ENCODE measurements at regions not wholly inside any gene's neighbourhood (a gene's known extent, or its start where the extent isn't known, plus 50 kb on each side); places are given as distances from the start of the nearest gene placed in this dataset.
A peak's percentile ranks its signal among the peaks of the same experiment; 100 is the strongest.

DNA sequence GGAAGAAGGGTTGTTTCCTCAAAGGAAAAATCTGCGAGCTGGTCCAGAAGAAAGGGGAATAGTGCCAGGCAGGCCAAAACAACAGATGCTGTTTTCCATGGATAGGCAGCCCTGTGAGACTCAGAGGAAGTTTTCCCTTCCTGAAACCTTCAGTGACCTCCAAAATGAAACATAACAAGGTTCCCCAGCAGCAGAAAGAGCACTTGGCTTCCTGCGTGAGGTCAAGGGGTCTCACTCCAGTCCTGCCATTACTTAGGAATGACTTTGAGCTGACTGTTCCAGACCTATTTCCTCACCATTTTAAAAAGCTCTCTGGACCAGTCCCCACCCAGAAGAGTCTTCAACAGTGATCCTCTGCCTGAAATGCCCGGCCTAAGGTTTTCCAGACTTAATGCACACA is 104.6 kb upstream of the IPO5 start (continued):
- TF ChIP-seq CHD2 (IDR thresholded peaks at IDR 0.05; ENCODE audit: low read length, partially characterized antibody) (no peak), BHLHE40 (IDR thresholded peaks at IDR 0.05; ENCODE audit: low read depth, low read length) (no peak), CHD4 (IDR thresholded peaks at IDR 0.05; ENCODE audit: borderline replicate concordance) (no peak), RARB (CRISPR knock-in tag; IDR thresholded peaks at IDR 0.05) (no peak), FOSL2 (IDR thresholded peaks at IDR 0.05) (no peak), FOSL2 (CRISPR knock-in tag; IDR thresholded peaks at IDR 0.05) (no peak), NFE2L2 (conservative IDR thresholded peaks at IDR 0.05; ENCODE audit: low read length) (no peak)
- TF ChIP-seq, protein P1, sequence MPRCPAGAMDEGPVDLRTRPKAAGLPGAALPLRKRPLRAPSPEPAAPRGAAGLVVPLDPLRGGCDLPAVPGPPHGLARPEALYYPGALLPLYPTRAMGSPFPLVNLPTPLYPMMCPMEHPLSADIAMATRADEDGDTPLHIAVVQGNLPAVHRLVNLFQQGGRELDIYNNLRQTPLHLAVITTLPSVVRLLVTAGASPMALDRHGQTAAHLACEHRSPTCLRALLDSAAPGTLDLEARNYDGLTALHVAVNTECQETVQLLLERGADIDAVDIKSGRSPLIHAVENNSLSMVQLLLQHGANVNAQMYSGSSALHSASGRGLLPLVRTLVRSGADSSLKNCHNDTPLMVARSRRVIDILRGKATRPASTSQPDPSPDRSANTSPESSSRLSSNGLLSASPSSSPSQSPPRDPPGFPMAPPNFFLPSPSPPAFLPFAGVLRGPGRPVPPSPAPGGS (IDR thresholded peaks at IDR 0.05) = no peak

DNA sequence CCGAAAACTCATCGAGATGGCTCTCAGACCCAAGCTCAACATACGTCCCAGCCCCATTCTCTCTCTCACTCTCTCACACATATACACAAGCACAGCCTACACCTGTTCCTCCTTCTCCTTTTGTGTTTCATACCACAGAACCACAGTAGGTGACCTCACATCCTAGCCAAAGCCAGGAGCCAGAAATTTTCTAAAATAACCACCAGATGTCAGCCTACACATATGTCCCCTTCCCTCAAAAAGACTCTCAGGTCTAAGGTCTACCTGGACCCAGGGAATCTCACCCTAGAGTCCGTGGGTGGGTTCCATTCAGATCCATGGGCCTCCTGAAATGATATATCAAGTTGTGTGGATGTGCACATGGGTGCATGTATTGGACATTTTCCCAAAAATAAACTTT is 104.2 kb upstream of the IPO5 start:
- ATAC-seq (peak; percentile 80 to 81; a peak in 5 of 6 replicates), FAIRE-seq (no peak), DNase-seq (ENCODE audit: low read depth in 1 of 2, low spot score in 1 of 2) (peak; percentile 13 to 24)
- TF ChIP-seq HOXA7 (CRISPR knock-in tag; IDR thresholded peaks at IDR 0.05) (no peak), MAZ (IDR thresholded peaks at IDR 0.05; ENCODE audit: borderline replicate concordance, low read depth, low read length) (no peak), SMC3 (IDR thresholded peaks at IDR 0.05) (peak; percentile 28; the same call in 2 of the 3 replicates), JUN (IDR thresholded peaks at IDR 0.05) (no peak), RAD21 (conservative IDR thresholded peaks at IDR 0.05 in 1 of 2, IDR thresholded peaks at IDR 0.05 in 1 of 2) (peak; percentile 56 to 61), FOSB (CRISPR knock-in tag; IDR thresholded peaks at IDR 0.05) (no peak), CTCF (IDR thresholded peaks at IDR 0.05) (peak; percentile 53)
- TF ChIP-seq, protein P2, sequence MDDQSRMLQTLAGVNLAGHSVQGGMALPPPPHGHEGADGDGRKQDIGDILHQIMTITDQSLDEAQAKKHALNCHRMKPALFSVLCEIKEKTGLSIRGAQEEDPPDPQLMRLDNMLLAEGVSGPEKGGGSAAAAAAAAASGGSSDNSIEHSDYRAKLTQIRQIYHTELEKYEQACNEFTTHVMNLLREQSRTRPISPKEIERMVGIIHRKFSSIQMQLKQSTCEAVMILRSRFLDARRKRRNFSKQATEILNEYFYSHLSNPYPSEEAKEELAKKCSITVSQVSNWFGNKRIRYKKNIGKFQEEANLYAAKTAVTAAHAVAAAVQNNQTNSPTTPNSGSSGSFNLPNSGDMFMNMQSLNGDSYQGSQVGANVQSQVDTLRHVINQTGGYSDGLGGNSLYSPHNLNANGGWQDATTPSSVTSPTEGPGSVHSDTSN (IDR thresholded peaks at IDR 0.05) = no peak
- H3K4me1 ChIP-seq = peaks cover 14% of the 10 kb centered on the region; the same call in 1 of the 3 replicates
- POLR2A ChIA-PET = no interaction called here
- no peak overlapping the region for H3K27ac ChIP-seq
- no peaks in the 10 kb centered on the region for H3K9me3 ChIP-seq
- H3K4me3 ChIP-seq = no peak overlapping the region
- CTCF ChIA-PET = interaction anchor here (0.7 to 2.6 kb wide), 13 partner anchors 9 to 991 kb away, joined by 3 to 15 read pairs (median 3); no protein-coding TSS in a partner anchor
- WGBS (ENCODE audit: missing lambda C conversion rate) = 22% methylated on average over 4 of the region's 4 CpGs
- no peak overlapping the region for H3K4me2 ChIP-seq

DNA sequence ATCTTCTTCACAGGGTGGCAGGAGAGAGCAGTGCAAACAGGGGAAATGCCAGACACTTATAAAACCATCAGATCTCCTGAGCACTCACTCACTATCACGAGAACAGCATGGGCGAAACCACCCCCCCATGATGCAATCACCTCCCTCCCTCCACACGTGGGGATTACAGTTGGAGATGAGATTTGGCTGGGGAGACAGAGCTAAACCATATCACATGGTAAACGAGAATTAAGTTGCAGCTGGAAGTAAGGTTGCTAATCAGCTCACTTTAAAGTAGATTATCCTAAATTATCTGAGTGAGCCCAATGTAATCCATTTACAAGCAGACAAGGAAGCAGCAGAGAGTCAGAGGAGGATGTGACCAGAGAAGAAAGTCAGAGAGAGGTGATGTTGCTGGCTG is 102.2 kb upstream of the IPO5 start:
- H3K9me3 ChIP-seq = no peaks in the 10 kb centered on the region
- no peak for FAIRE-seq
- TF ChIP-seq EP300 (IDR thresholded peaks at IDR 0.05) (no peak), SREBF2 (IDR thresholded peaks at IDR 0.05) (no peak), RARB (CRISPR knock-in tag; IDR thresholded peaks at IDR 0.05) (no peak), RNF2 (IDR thresholded peaks at IDR 0.05; ENCODE audit: borderline replicate concordance, low read depth) (no peak), TP53 (CRISPR knock-in tag; IDR thresholded peaks at IDR 0.05) (no peak), GATA3 (IDR thresholded peaks at IDR 0.05; ENCODE audit: borderline replicate concordance) (no peak), MAFK (IDR thresholded peaks at IDR 0.05; ENCODE audit: partially characterized antibody) (no peak), TFCP2L1 (CRISPR knock-in tag; IDR thresholded peaks at IDR 0.05) (no peak), MAZ (IDR thresholded peaks at IDR 0.05; ENCODE audit: borderline replicate concordance, low read depth, low read length) (no peak), RAD21 (conservative IDR thresholded peaks at IDR 0.05 in 1 of 2, IDR thresholded peaks at IDR 0.05 in 1 of 2) (no peak), NR3C1 (IDR thresholded peaks at IDR 0.05) (no peak), NPAS2 (CRISPR knock-in tag; IDR thresholded peaks at IDR 0.05; ENCODE audit: borderline replicate concordance) (no peak), ESRRA (IDR thresholded peaks at IDR 0.05; ENCODE audit: borderline replicate concordance, low read length) (no peak), JUNB (IDR thresholded peaks at IDR 0.05) (no peak)
- TF ChIP-seq, protein P3, sequence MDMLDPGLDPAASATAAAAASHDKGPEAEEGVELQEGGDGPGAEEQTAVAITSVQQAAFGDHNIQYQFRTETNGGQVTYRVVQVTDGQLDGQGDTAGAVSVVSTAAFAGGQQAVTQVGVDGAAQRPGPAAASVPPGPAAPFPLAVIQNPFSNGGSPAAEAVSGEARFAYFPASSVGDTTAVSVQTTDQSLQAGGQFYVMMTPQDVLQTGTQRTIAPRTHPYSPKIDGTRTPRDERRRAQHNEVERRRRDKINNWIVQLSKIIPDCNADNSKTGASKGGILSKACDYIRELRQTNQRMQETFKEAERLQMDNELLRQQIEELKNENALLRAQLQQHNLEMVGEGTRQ (IDR thresholded peaks at IDR 0.05) = no peak
- H3K4me2 ChIP-seq = no peak overlapping the region
- CTCF ChIA-PET = interaction anchor here (1.0 kb wide), 1 partner anchor 34 kb away, joined by 3 read pairs; no protein-coding TSS in a partner anchor
- POLR2A ChIA-PET = no interaction called here
- H3K4me1 ChIP-seq = peaks cover 14% of the 10 kb centered on the region; the same call in 1 of the 3 replicates
- H3K27ac ChIP-seq = no peak overlapping the region
- DNase-seq (ENCODE audit: low read depth in 1 of 2, low spot score in 1 of 2) = peak in 1 of 2 experiments; percentile 3
- H3K4me3 ChIP-seq = no peak overlapping the region
- WGBS (ENCODE audit: missing lambda C conversion rate) = 39% methylated on average over 4 of the region's 4 CpGs
- no peak for ATAC-seq

All from A549 (cell line).